Peyer's patch (tissue), 4 donors: ENCODE measurements at regions not wholly inside any gene's neighbourhood (a gene's known extent, or its start where the extent isn't known, plus 50 kb on each side); places are given as distances from the start of the nearest gene placed in this dataset.

Source experiments
- CTCF ChIP-seq, 6 experiments: fragments of 450-650 bp in 4 of 6; fragments of 200-600 bp in 2 of 6; sonication (generic) in 1 of 6; IDR thresholded peaks; one replicate each; pipeline ENCODE4 v1.5.1; 2017 to 2019; ENCODE audit warnings: antibody characterized with exemption in 6 of 6, mild to moderate bottlenecking in 3 of 6, moderate library complexity in 1 of 6
- POLR2A ChIP-seq, 2 donors: fragments of 450-650 bp; IDR thresholded peaks; one replicate each; pipeline ENCODE4 v1.5.1; 2017; ENCODE audit warnings: antibody characterized with exemption in 2 of 2, mild to moderate bottlenecking in 2 of 2, moderate library complexity in 2 of 2

DNA sequence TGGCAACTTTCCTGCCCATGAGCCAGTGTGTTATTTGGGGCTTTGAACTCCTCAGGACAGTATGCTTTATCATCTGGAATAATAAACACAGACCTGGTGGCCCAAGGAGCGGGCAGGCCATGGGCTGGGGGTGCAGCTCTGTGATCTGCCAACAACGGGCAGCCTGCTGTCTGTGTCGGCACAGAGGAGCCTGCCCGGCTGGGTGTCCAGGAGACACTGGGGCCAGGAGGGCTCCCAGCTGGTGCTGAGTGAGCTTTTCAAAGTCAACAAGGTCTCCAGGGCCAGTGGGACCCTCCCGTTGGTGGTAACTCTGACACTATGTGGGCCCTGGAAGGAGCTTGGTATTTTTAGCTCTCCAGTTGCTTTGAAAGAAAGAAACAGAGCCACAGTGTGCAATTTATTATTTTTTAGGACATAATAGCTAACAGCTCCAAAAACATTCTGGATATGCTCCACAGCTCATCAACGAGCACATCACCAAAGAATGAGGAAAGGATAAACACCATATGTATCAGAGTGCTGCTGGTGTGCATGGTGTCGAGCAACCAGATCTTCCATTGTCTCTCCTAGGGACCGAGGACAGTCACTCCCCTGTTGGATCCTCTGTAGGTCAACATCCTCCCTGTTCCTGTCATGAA is 488.7 kb upstream of the USP24 start:
- TF ChIP-seq POLR2A (IDR thresholded peaks at IDR 0.05) (no peak), CTCF (IDR thresholded peaks at IDR 0.05) (no peak)
